HG03064 (cell line): ENCODE measurements at regions not wholly inside any gene's neighbourhood (a gene's known extent, or its start where the extent isn't known, plus 50 kb on each side); places are given as distances from the start of the nearest gene placed in this dataset.

Experiments
- ATAC-seq: cut with Tn5 transposase; IDR thresholded peaks from one replicate; pipeline ENCODE4 v1.9.1; 2021; ENCODE audit warnings: low read depth; ENCODE audit not compliant: unreplicated experiment

GRCh38 chr12:28930704-28931103 lies 218.4 kb upstream of the FAR2 start:
- ATAC-seq = no peak

GRCh38 chr12:28933176-28933575 lies 215.9 kb upstream of the FAR2 start:
- ATAC-seq = no peak

GRCh38 chr12:28933864-28934527 lies 215.1 kb upstream of the FAR2 start:
- no peak for ATAC-seq

GRCh38 chr12:28936221-28936620 lies 212.9 kb upstream of the FAR2 start:
- no peak for ATAC-seq

- ATAC-seq = no peak
Observed at GRCh38 chr12:28936711-28937110, 212.4 kb upstream of the FAR2 start.

- ATAC-seq = no peak
Observed at GRCh38 chr12:28937196-28937595, 211.9 kb upstream of the FAR2 start.

- ATAC-seq = no peak
Observed at GRCh38 chr12:28938056-28938455, 211.0 kb upstream of the FAR2 start.

- ATAC-seq = no peak
Observed at GRCh38 chr12:28938581-28939235, 210.4 kb upstream of the FAR2 start.

GRCh38 chr12:28939427-28939826 lies 209.7 kb upstream of the FAR2 start:
- no peak for ATAC-seq

- no peak for ATAC-seq
Observed at GRCh38 chr12:28941248-28941647, 207.8 kb upstream of the FAR2 start.

GRCh38 chr12:28946361-28946760 lies 202.7 kb upstream of the FAR2 start:
- no peak for ATAC-seq

- no peak for ATAC-seq
Observed at GRCh38 chr12:28948685-28949084, 200.4 kb upstream of the FAR2 start.

- no peak for ATAC-seq
Observed at GRCh38 chr12:28949184-28949583, 199.9 kb upstream of the FAR2 start.

- ATAC-seq = no peak
Observed at GRCh38 chr12:28950049-28950448, 199.0 kb upstream of the FAR2 start.

GRCh38 chr12:28951935-28952334 lies 197.1 kb upstream of the FAR2 start:
- ATAC-seq = no peak

GRCh38 chr12:28954333-28954732 lies 194.7 kb upstream of the FAR2 start:
- no peak for ATAC-seq

- ATAC-seq = no peak
Observed at GRCh38 chr12:28955491-28955890, 193.6 kb upstream of the FAR2 start.

GRCh38 chr12:28955931-28956330 lies 193.1 kb upstream of the FAR2 start:
- no peak for ATAC-seq

GRCh38 chr12:28958553-28959195 lies 190.4 kb upstream of the FAR2 start:
- ATAC-seq = no peak

GRCh38 chr12:28961948-28962384 lies 187.1 kb upstream of the FAR2 start:
- no peak for ATAC-seq

GRCh38 chr12:28963554-28963953 lies 185.5 kb upstream of the FAR2 start:
- no peak for ATAC-seq
